H9 (cell line): ENCODE measurements at regions not wholly inside any gene's neighbourhood (a gene's known extent, or its start where the extent isn't known, plus 50 kb on each side); places are given as distances from the start of the nearest gene placed in this dataset.

Experiments
- DNase-seq: peaks from one replicate; pipeline ENCODE4 v3.0.0-alpha.2; 2017
- H2AFZ ChIP-seq: one replicate; pipeline ENCODE4 v1.6.1; 2013; ENCODE audit warnings: mild to moderate bottlenecking, low read length, control low read depth, moderate library complexity
- H2AK5ac ChIP-seq: 2 replicates; pipeline ENCODE4 v1.6.1; 2013; ENCODE audit warnings: low read length, control low read depth, mixed read lengths; ENCODE audit not compliant: insufficient read length
- H2BK120ac ChIP-seq: one replicate; pipeline ENCODE4 v1.6.1; 2013; ENCODE audit warnings: low read depth, mild to moderate bottlenecking, low read length, control low read depth, inconsistent platforms; ENCODE audit not compliant: poor library complexity, severe bottlenecking
- H2BK12ac ChIP-seq: 2 replicates; pipeline ENCODE4 v1.6.1; 2013; ENCODE audit warnings: low read length, control low read depth, mixed read lengths, low read depth; ENCODE audit not compliant: insufficient read length
- H2BK15ac ChIP-seq: 2 replicates; pipeline ENCODE4 v1.6.1; 2013; ENCODE audit warnings: low read depth, low read length, control low read depth
- H2BK20ac ChIP-seq: one replicate; pipeline ENCODE4 v1.6.1; 2013; ENCODE audit warnings: low read depth, mild to moderate bottlenecking, low read length, control low read depth, inconsistent platforms; ENCODE audit not compliant: poor library complexity, severe bottlenecking
- H2BK5ac ChIP-seq: 2 replicates; pipeline ENCODE4 v1.6.1; 2013; ENCODE audit warnings: low read length, control low read depth, mixed read lengths; ENCODE audit not compliant: insufficient read length
- H3K14ac ChIP-seq: 2 replicates; pipeline ENCODE4 v1.6.1; 2013; ENCODE audit warnings: low read length, control low read depth; ENCODE audit not compliant: insufficient read depth
- H3K18ac ChIP-seq: 2 replicates; pipeline ENCODE4 v1.6.1; 2013; ENCODE audit warnings: low read depth, mild to moderate bottlenecking, mixed read lengths, low read length, control low read depth; ENCODE audit not compliant: insufficient read length
- H3K23ac ChIP-seq: 2 replicates; pipeline ENCODE4 v1.6.1; 2013; ENCODE audit warnings: low read length, control low read depth, mixed read lengths, low read depth; ENCODE audit not compliant: insufficient read length
- H3K23me2 ChIP-seq: 2 replicates; pipeline ENCODE4 v1.6.1; 2013; ENCODE audit warnings: low read depth, mild to moderate bottlenecking, mixed read lengths, low read length, control low read depth; ENCODE audit not compliant: insufficient read length, poor library complexity, severe bottlenecking
- H3K27ac ChIP-seq: 2 replicates; pipeline ENCODE4 v1.5.1; 2013; ENCODE audit warnings: low read length, control low read depth, mixed read lengths, low read depth; ENCODE audit not compliant: insufficient read length
- H3K27me3 ChIP-seq: 2 replicates; pipeline ENCODE4 v1.6.1; 2013; ENCODE audit warnings: low read length, control low read depth, inconsistent platforms; ENCODE audit not compliant: insufficient read depth
- H3K4ac ChIP-seq: 2 replicates; pipeline ENCODE4 v1.6.1; 2013; ENCODE audit warnings: low read depth, mild to moderate bottlenecking, control low read depth, inconsistent platforms, low read length, moderate library complexity
- H3K4me1 ChIP-seq: 2 replicates; pipeline ENCODE4 v1.6.1; 2013; ENCODE audit warnings: low read length, control low read depth, inconsistent platforms; ENCODE audit not compliant: insufficient read depth
- H3K4me2 ChIP-seq: 2 replicates; pipeline ENCODE4 v1.6.1; 2013; ENCODE audit warnings: low read length, control low read depth, mixed read lengths; ENCODE audit not compliant: insufficient read length, insufficient read depth
- H3K56ac ChIP-seq: 2 replicates; pipeline ENCODE4 v1.6.1; 2013; ENCODE audit warnings: low read depth, mild to moderate bottlenecking, mixed read lengths, low read length, control low read depth; ENCODE audit not compliant: insufficient read length
- H3K79me1 ChIP-seq: 2 replicates; pipeline ENCODE4 v1.6.1; 2013; ENCODE audit warnings: low read depth, mild to moderate bottlenecking, moderate library complexity, low read length, control low read depth, inconsistent platforms; ENCODE audit not compliant: insufficient read depth, poor library complexity, severe bottlenecking
- H3K79me2 ChIP-seq: 2 replicates; pipeline ENCODE4 v1.6.1; 2013; ENCODE audit warnings: low read length, control low read depth, inconsistent platforms; ENCODE audit not compliant: insufficient read depth
- H3K9ac ChIP-seq: 2 replicates; pipeline ENCODE4 v1.6.1; 2013; ENCODE audit warnings: low read length, control low read depth, mixed read lengths; ENCODE audit not compliant: insufficient read length; ENCODE audit errors: extremely low read depth
- H3K9me3 ChIP-seq: one replicate; pipeline ENCODE4 v1.6.1; 2013; ENCODE audit warnings: low read depth, low read length, inconsistent platforms; ENCODE audit not compliant: control insufficient read depth
- H3T11ph ChIP-seq: one replicate; pipeline ENCODE4 v1.6.1; 2013; ENCODE audit warnings: mild to moderate bottlenecking, low read length, control low read depth, inconsistent platforms
- H4K20me1 ChIP-seq: one replicate; pipeline ENCODE4 v1.6.1; 2013; ENCODE audit not compliant: control insufficient read depth, insufficient read length, insufficient read depth
- H4K5ac ChIP-seq: 2 replicates; pipeline ENCODE4 v1.6.1; 2013; ENCODE audit warnings: low read depth, mild to moderate bottlenecking, mixed read lengths, low read length, control low read depth; ENCODE audit not compliant: insufficient read length
- H4K8ac ChIP-seq: replicated peaks from 2 replicates; pipeline ENCODE4 v1.6.1; 2013; ENCODE audit warnings: low read length, control low read depth, mixed read lengths, low read depth; ENCODE audit not compliant: insufficient read length
- H4K91ac ChIP-seq: 2 replicates; pipeline ENCODE4 v1.6.1; 2013; ENCODE audit warnings: low read depth, mild to moderate bottlenecking, moderate library complexity, mixed read lengths, low read length, control low read depth; ENCODE audit not compliant: insufficient read length
- H3K27ac Mint-ChIP-seq, 3 experiments: 2 replicates in 2 of 3; 3 replicates in 1 of 3; pipeline ENCODE4 v1.8.0; 2020 to 2021; ENCODE audit warnings: mixed read lengths in 3 of 3, mild to moderate bottlenecking in 1 of 3, moderate library complexity in 1 of 3
- H3K27me3 Mint-ChIP-seq: 2 replicates; pipeline ENCODE4 v1.8.0; 2021; ENCODE audit warnings: low read depth, mild to moderate bottlenecking, moderate library complexity, mixed read lengths
- H3K36me3 Mint-ChIP-seq, 3 experiments: 2 replicates in 2 of 3; 3 replicates in 1 of 3; pipeline ENCODE4 v1.8.0; 2020 to 2021; ENCODE audit warnings: low read depth in 3 of 3, mixed read lengths in 3 of 3; ENCODE audit not compliant: insufficient read depth in 1 of 3
- H3K4me1 Mint-ChIP-seq, 2 experiments: 2 replicates each; pipeline ENCODE4 v1.8.0; 2020; ENCODE audit warnings: mixed read lengths in 2 of 2
- H3K4me3 Mint-ChIP-seq, 2 experiments: 2 replicates in 1 of 2; 3 replicates in 1 of 2; pipeline ENCODE4 v1.8.0; 2020 to 2021; ENCODE audit warnings: mild to moderate bottlenecking in 2 of 2, mixed read lengths in 2 of 2, moderate library complexity in 1 of 2
- H3K9me3 Mint-ChIP-seq, 2 experiments: 2 replicates in 1 of 2; 3 replicates in 1 of 2; pipeline ENCODE4 v1.8.0; 2020; ENCODE audit warnings: mild to moderate bottlenecking in 2 of 2, mixed read lengths in 2 of 2, moderate library complexity in 1 of 2
- WGBS: extraction: QIAGEN DNeasy Blood & Tissue Kit; methylation state at CpG from one replicate; pipeline ENCODE4 v1.1.7; 2013; ENCODE audit warnings: missing lambda C conversion rate, low lambda C conversion rate, mixed read lengths; ENCODE audit not compliant: insufficient read length; ENCODE audit errors: extremely low coverage; 5-methylcytosine and 5-hydroxymethylcytosine counted together
- TF ChIP-seq, protein P1 (sequence below): fragments of 200-600 bp; sonication (generic); conservative IDR thresholded peaks from 3 replicates; pipeline ENCODE4 v1.8.0; 2021; ENCODE audit warnings: antibody characterized with exemption, mild to moderate bottlenecking

DNA sequence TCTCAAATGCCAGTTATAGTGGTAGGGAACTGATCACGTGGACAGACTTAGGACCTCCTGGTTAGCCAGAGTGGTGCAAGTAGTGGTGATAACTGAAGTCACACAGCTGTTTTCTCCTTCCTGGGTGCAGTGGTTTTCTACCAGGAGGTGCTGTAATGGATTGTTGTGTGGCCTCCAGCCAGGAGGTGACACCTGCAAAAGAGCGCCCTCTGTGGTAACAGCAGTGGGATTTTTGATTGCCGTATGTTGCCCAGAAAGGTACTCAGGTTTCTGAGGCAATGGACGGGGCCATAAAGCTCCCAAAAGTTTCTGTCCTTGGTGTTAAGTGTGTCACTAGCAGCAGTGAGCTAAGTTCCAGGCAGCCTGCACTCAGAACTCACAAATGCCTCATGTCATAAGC is 1358.1 kb upstream of the DDX18 start:
- Mint-ChIP-seq H3K27ac (no peak overlapping the region), H3K4me3 (no peak overlapping the region), H3K27me3 (no peaks in the 10 kb centered on the region), H3K9me3 (peaks cover 13 to 15% of the 10 kb centered on the region in 2 experiments; a peak in 4 of 5 replicates), H3K4me1 (no peaks in the 10 kb centered on the region), H3K36me3 (peaks cover 0 to 15% (median 0%) of the 10 kb centered on the region in 3 experiments; a peak in 2 of 7 replicates)
- Histone ChIP-seq H2BK20ac (no peak overlapping the region), H3K9me3 (no peaks in the 10 kb centered on the region), H4K91ac (no peak overlapping the region), H4K5ac (no peak overlapping the region), H3K56ac (no peak overlapping the region), H2BK120ac (no peak overlapping the region), H4K8ac (no peak overlapping the region), H3K4me1 (no peaks in the 10 kb centered on the region), H2BK12ac (no peak overlapping the region), H2AFZ (no peak overlapping the region), H3K27me3 (no peaks in the 10 kb centered on the region), H2AK5ac (no peak overlapping the region), H3K9ac (no peak overlapping the region), H2BK15ac (no peak overlapping the region), H3K14ac (no peak overlapping the region), H3T11ph (no peak overlapping the region), H4K20me1 (no peaks in the 10 kb centered on the region), H3K79me1 (no peaks in the 10 kb centered on the region), H2BK5ac (no peak overlapping the region), H3K79me2 (no peaks in the 10 kb centered on the region), H3K4me2 (no peak overlapping the region), H3K23me2 (no peaks in the 10 kb centered on the region), H3K18ac (no peak overlapping the region), H3K27ac (no peak overlapping the region), H3K23ac (no peak overlapping the region), H3K4ac (no peak overlapping the region)
- WGBS, result no CpG with 5 or more reads among the region's 4 CpGs
- DNase-seq, result peak; percentile 29
- TF ChIP-seq, protein P1, sequence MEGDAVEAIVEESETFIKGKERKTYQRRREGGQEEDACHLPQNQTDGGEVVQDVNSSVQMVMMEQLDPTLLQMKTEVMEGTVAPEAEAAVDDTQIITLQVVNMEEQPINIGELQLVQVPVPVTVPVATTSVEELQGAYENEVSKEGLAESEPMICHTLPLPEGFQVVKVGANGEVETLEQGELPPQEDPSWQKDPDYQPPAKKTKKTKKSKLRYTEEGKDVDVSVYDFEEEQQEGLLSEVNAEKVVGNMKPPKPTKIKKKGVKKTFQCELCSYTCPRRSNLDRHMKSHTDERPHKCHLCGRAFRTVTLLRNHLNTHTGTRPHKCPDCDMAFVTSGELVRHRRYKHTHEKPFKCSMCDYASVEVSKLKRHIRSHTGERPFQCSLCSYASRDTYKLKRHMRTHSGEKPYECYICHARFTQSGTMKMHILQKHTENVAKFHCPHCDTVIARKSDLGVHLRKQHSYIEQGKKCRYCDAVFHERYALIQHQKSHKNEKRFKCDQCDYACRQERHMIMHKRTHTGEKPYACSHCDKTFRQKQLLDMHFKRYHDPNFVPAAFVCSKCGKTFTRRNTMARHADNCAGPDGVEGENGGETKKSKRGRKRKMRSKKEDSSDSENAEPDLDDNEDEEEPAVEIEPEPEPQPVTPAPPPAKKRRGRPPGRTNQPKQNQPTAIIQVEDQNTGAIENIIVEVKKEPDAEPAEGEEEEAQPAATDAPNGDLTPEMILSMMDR, result peak; percentile 55
